GM21717 (cell line): ENCODE measurements at regions not wholly inside any gene's neighbourhood (a gene's known extent, or its start where the extent isn't known, plus 50 kb on each side); places are given as distances from the start of the nearest gene placed in this dataset.
A peak's percentile ranks its signal among the peaks of the same experiment; 100 is the strongest.

ENCODE experiments used
- ATAC-seq: cut with Tn5 transposase; IDR thresholded peaks from one replicate; pipeline ENCODE4 v1.9.1; 2021; ENCODE audit warnings: mild to moderate bottlenecking, moderate library complexity; ENCODE audit not compliant: unreplicated experiment

DNA sequence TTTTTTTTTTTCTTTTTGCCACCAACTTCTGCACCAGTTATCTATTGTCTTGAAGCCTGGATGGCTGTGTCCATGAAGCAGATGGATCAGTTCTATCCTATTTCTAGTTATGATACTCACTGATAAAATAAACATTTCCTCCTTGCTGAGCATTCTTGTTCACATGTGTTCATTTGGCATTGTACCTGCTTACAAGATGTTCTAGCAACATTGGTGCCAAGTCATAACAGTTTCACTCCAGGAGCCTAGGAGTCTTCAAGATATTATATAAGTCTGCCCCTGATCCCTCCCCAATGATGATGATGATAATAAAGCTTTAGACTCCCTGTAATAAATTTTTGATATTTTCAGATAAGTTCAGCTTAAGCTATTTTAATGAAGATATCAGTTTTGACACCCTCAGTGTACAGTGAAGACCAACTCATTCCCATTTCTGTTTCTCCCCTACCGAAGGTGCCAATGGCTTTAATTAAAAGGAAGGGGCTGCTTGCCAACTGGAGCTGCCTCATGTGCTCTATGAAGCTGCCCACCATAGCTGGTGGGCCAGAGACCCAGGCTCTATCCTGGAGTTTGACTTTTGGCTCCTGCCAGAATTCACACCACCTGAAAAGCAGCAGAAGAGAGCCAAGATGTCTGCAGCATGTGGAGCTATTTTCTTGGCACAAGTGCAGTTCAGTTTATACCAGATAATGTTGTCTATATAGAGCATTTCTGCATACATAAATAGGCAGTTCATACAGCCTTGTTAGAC, 265.4 kb upstream of the TET2 start:
- ATAC-seq: no peak

GRCh38 chr4:104890598-104891275, 255.9 kb upstream of the TET2 start:
- ATAC-seq: no peak

- ATAC-seq: peak; percentile 75
These were observed 249.7 kb upstream of the TET2 start for GRCh38 chr4:104896660-104897645.

DNA sequence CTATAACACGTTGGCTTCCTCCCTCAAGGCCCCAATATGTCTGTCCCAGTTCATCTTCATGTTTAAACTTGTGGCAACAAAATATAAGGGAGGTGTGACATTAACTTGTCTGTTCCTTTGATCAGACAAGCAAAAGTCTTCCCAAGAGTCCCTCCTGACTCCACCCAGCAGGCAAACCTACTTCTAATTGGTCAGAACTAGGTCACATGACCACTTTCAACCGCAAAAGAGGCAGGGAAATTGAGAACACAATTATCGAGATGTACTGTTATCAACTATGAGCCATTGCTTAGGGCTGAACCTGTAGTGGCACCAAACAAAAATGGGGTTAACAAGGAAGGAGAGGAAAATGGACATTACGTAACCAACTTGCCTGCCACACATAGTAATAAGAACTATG, 246.8 kb upstream of the TET2 start:
- ATAC-seq: no peak

DNA sequence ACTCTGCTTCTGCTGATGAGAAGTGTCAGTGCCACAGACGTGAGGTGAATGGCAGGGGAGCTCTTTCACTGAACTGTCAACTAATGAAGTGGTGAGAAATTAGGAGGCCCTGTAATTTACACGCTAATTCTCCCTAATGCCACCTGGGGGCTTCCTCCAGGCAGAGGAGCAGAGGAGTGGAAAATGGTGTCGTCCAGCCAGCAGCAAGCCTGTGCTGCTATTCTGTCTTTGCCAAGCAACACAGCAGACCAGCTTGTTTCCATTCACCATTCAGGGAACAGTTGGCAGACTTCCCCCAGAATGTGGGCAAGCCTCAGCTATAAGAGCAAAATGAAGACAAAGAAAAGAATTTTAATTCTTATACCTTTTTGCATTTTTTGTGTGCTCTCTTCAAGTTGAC, 245.2 kb upstream of the TET2 start:
- ATAC-seq: no peak

DNA sequence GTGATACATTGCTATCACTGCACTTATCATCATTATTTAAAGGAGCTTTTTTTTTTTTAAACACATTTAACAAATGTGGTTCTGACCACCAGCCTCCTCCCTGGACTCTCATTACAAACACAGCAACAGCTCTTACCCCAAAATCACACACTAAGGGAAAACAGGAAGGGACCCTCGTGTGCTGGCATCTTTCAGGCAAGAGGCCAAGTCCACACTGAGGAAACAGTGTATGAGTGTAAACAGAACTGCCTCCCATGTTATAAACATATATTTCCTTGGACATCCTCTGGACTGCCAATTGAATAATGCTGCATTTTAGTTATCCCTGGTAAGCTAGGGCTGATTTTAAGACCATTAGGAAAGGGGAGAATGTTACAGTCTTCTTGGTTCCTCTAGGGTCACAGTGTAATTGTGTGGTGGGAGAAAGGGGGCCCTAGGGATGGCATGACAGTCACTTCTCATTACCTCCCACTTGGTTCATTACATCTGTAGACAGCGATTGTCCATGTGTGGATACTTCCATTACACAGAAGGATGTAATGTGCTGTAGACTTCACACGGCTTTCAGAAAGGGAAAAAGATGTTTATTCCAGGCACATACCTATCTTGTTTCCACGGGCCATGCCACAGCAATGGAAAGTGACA, 244.6 kb upstream of the TET2 start:
- ATAC-seq: no peak

GRCh38 chr4:104905065-104905464, 241.6 kb upstream of the TET2 start:
- no peak for ATAC-seq

GRCh38 chr4:104905546-104905945, 241.1 kb upstream of the TET2 start:
- ATAC-seq: no peak

DNA sequence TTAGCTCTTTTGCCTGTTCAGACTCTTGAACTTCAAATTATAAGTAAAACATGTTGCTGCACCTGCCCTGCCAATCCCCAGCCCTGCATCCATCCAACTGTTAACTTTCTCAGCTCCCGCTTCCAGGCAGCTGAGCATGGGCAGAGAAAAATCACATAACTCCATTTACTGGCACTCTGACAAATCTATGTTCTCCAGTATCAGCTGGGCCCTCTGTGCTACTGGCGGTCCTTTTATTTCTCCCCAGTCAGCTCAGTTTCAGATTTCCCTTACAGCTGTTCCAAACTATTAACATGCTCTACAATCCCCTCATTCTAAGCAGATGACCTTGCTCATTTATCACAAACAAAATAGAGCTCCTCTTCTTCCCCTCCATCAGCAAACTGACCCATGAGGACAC, 240.4 kb upstream of the TET2 start:
- no peak for ATAC-seq

GRCh38 chr4:104907074-104907649, 239.5 kb upstream of the TET2 start:
- no peak for ATAC-seq

DNA sequence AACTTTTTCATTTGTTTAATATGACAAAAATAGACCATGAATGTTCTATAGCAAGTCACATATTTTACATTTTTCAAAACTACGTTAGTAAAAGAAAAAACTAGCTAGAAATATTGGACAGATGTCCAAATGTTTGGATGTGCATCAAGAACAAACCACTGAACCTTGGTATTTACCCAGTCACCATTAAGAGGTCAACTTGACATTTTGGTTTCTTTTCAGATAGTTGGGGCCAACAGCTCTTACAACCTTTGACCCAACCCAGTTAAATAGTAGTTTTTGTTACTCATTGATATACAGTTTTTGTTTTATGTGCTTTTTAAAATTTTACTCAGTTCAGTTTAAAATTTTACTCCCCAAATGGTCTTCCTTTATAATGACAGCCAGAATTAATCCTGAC, 238.7 kb upstream of the TET2 start:
- ATAC-seq: no peak

GRCh38 chr4:104909376-104909775, 237.3 kb upstream of the TET2 start:
- ATAC-seq: no peak

- no peak for ATAC-seq
These were observed 234.2 kb upstream of the TET2 start for GRCh38 chr4:104912518-104912917.

DNA sequence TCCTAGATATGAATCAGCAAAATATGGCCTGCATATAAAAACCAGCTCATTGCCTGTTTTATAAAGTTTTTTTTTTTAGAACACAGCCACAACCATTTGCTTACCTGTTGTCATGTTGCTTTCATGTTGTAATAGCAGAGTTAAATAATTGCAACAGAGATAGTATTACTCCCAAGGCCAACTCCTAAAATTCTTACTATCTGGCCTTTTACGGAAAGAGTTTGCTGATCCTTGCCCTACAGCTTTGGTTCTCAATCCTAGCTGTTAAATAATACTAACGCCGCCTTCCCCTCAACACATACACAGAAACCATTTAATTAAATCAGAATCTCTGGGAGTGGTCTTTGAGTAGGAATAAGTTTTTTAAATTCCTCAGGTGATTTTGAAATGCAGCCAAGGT, 231.3 kb upstream of the TET2 start:
- no peak for ATAC-seq

DNA sequence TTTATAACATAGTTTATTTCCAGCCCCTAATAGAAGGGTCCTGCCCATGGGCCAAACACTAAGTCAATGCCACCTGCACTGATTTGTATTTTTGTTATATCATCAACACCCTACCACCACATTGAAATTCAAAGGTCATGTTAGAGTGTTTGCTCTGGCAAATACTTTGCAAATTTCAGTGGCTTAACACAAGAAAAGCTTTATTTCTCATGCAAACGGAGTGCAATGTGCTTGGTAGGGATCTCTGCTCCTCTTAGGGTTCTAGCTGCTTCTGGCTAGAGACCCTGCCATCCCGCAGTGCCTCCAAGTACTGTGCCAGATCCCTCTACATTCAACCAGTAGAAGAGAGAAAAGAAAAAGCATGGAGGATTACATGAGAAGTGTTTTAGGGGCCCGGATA, 230.8 kb upstream of the TET2 start:
- no peak for ATAC-seq

DNA sequence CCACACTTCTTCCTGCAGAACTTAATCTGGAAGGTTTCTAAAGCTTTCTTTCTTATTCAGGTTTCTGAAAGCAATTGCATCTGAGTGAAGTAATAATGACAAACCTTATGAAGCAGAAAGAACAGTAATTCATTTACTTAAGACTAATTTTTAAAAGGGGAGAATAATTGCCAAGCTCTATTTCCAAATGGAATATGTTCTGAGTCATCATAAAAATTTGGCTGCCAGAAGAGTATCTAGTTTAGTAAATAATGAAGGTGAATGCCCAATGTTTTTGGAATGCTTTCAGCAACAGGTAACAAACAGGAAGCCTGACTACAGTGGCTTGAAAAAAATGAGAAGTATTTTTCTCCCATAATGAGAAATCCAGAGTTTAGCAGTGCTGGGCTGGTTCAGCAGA, 227.3 kb upstream of the TET2 start:
- ATAC-seq: no peak

DNA sequence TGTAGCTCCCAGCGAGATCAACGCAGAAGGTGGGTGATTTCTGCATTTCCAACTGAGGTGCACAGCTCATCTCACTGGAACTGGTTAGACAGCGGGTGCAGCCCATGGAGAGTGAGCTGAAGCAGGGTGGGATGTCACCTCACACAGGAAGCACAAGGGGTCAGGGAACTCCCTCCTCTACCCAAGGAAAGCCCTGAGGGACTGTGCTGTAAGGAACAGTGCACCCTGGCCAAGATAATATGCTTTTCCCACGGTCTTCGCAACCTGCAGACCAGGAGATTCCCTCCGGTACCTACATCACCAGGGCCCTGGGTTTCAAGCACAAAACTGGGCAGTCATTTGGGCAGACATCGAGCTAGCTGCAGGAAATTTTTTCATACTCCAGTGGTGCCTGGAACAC, 216.4 kb upstream of the TET2 start:
- ATAC-seq: no peak

DNA sequence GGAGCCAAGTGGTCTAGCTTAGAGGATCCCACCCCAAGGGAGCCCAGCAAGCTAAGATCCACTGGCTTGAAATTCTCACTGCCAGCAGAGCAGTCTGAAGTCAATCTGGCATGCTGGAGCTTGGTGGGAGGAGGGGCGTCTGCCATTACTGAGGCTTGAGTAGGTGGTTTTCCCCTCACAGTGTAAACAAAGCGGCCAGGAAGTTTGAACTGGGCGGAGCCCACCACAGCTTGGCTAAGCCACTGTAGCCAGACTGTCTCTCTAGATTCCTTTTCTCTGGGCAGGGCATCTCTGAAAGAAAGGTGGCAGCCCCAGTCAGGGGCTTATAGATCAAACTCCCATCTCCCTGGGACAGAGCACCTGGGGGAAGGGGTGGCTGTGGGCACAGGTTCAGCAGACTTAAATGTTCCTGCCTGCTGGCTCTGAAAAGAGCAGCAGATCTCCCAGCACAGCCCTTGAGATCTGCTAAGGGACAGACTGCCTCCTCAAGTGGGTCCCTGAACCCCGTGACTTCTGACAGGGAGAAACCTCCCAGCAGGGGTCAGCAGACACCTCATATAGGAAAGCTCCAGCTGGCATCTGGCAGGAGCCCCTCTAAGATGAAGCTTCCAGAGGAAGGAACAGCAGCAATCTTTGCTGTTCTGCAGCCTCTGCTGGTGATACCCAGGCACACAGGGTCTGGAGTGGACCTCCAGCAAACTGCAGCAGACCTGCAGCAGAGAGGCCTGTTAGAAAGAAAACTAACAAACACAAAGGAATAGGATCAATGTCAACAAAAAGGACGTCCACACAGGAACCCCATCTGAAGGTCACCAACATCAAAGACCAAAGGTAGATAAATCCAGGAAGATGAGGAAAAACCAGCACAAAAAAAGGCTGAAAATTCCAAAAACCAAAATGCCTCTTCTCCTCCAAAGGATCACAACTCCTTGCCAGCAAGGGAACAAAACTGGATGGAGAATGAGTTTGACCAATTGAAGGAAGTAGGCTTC, 215.6 kb upstream of the TET2 start:
- peak; percentile 64 for ATAC-seq

DNA sequence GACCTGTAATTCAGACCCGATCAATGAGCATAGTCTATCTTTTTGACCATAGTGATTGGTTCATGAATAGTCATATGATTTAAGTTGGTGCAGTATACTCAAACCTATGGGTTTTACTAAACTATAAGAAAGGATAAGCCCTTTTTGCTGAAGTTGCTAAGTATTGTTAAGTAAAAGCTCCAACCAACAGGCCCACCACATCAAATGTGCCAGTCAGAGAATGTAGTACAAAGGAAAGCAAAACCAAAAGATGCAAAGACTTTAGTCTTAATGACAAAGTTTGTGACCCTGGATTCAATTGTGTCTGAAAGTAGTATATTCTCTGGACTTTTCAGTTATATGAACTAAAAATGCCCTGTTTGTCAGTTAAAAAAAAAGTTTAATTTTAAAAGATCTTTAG, 208.1 kb upstream of the TET2 start:
- ATAC-seq: no peak
